ENCODE measurements at regions not wholly inside any gene's neighbourhood (a gene's known extent, or its start where the extent isn't known, plus 50 kb on each side); places are given as distances from the start of the nearest gene placed in this dataset.

- ATAC-seq (no peak), DNase-seq (ENCODE audit: low spot score) (no peak)
- Mint-ChIP-seq H3K4me3 (no peak overlapping the region), H3K9me3 (peaks cover 23% of the 10 kb centered on the region), H3K27me3 (no peaks in the 10 kb centered on the region), H3K27ac (no peak overlapping the region), H3K36me3 (no peaks in the 10 kb centered on the region), H3K4me1 (ENCODE audit: low read depth in 2 of 2) (no peaks in the 10 kb centered on the region)
Measured at GRCh38 chr1:217181176-217181746, 449.6 kb downstream of the GPATCH2 start.

DNA sequence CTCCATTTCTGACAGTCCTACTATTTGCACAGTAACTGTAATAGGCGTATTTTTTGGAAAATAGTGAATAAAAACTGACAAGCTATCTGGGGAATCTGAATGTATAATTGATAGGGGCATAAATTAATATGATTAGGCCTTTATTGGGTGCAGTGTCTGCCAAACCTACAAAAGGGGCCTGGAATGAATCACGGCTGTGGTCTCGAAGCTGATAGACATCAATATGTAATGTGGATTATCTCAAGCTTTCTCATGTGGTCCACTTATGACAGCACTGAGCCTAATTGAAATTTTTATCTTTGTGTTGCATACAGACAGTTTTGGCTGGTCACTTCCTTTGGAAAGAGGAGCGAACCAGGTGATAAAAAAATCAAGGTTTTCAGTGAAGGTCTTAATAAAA is 450.4 kb downstream of the GPATCH2 start:
- DNase-seq (ENCODE audit: low spot score) = no peak
- ATAC-seq = no peak

DNA sequence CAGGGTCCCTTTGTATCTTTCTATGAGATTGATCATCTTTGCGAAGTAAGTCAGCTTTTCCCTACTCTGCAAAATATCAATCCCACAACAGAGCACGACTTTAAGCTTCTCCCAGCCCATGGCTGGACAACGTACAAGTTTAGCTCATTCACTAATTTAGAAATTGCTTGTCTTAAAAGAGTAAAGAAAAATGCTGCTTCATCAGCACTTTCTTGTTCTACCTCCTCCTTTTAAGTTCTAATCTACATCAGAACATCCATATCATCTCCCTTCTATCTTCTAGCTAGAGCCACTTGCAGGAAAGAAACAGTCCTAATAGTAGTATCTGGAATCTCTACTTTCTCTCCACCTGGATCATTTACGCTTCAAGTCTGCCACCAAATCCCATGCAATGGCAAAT is 441.2 kb upstream of the ESRRG start:
- Mint-ChIP-seq H3K27ac (no peak overlapping the region), H3K27me3 (no peaks in the 10 kb centered on the region), H3K9me3 (peaks cover 2% of the 10 kb centered on the region), H3K4me3 (no peak overlapping the region), H3K4me1 (ENCODE audit: low read depth in 2 of 2) (no peaks in the 10 kb centered on the region), H3K36me3 (no peaks in the 10 kb centered on the region)
- ATAC-seq = no peak
- no peak for DNase-seq (ENCODE audit: low spot score)

More for the DNA sequence above, 450.4 kb downstream of the GPATCH2 start:
- H3K27ac Mint-ChIP-seq = no peak overlapping the region
- peaks cover 23% of the 10 kb centered on the region for H3K9me3 Mint-ChIP-seq
- H3K4me3 Mint-ChIP-seq = no peak overlapping the region
- no peaks in the 10 kb centered on the region for H3K36me3 Mint-ChIP-seq
- H3K27me3 Mint-ChIP-seq = no peaks in the 10 kb centered on the region
- H3K4me1 Mint-ChIP-seq (ENCODE audit: low read depth in 2 of 2) = no peaks in the 10 kb centered on the region

DNA sequence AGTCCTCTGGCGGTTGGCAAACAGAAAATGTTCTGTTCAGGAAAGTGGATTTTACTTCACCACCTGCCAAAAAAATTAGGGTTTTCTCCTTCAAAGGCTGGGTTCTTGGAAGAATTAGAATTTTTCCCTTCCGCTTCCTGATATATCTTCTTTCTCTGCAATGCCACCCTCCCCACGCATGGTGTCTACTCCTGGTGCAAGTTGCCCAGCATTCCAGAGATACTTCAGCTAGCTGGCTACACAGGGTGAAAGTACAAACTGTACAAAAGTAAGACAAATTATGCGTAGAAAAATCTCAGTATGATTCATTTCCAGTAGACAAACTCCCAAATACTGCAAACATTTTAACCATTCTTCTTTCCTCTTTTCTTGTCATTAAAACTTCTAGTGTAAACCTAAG is 430.1 kb upstream of the ESRRG start:
- Mint-ChIP-seq H3K27ac (no peak overlapping the region), H3K9me3 (peaks cover 9% of the 10 kb centered on the region), H3K4me1 (ENCODE audit: low read depth in 2 of 2) (no peaks in the 10 kb centered on the region), H3K4me3 (no peak overlapping the region), H3K27me3 (no peaks in the 10 kb centered on the region), H3K36me3 (no peaks in the 10 kb centered on the region)
- no peak for DNase-seq (ENCODE audit: low spot score)
- ATAC-seq = no peak

GRCh38 chr1:217150366-217150765 is 427.1 kb upstream of the ESRRG start:
- DNase-seq (ENCODE audit: low spot score) (no peak), ATAC-seq (no peak)
- Mint-ChIP-seq H3K4me3 (no peak overlapping the region), H3K27me3 (no peaks in the 10 kb centered on the region), H3K36me3 (no peaks in the 10 kb centered on the region), H3K27ac (no peak overlapping the region), H3K4me1 (ENCODE audit: low read depth in 2 of 2) (no peaks in the 10 kb centered on the region), H3K9me3 (peaks cover 7% of the 10 kb centered on the region)

GRCh38 chr1:217149791-217150190 is 426.6 kb upstream of the ESRRG start:
- no peak overlapping the region for H3K4me3 Mint-ChIP-seq
- no peaks in the 10 kb centered on the region for H3K36me3 Mint-ChIP-seq
- no peaks in the 10 kb centered on the region for H3K4me1 Mint-ChIP-seq (ENCODE audit: low read depth in 2 of 2)
- DNase-seq (ENCODE audit: low spot score) (no peak), ATAC-seq (no peak)
- H3K9me3 Mint-ChIP-seq = peaks cover 12% of the 10 kb centered on the region
- no peak overlapping the region for H3K27ac Mint-ChIP-seq
- H3K27me3 Mint-ChIP-seq = no peaks in the 10 kb centered on the region

- peaks cover 7% of the 10 kb centered on the region for H3K9me3 Mint-ChIP-seq
- H3K4me3 Mint-ChIP-seq = no peak overlapping the region
- peaks cover 22 to 27% of the 10 kb centered on the region in 2 donors for H3K27me3 Mint-ChIP-seq
- no peak for DNase-seq (ENCODE audit: low spot score)
- ATAC-seq = no peak
- peaks cover 0 to 5% of the 10 kb centered on the region in 2 donors for H3K4me1 Mint-ChIP-seq (ENCODE audit: low read depth in 2 of 2)
- H3K36me3 Mint-ChIP-seq = peaks cover 12% of the 10 kb centered on the region
- no peak overlapping the region for H3K27ac Mint-ChIP-seq
Measured at GRCh38 chr1:217141711-217142110, 418.5 kb upstream of the ESRRG start.

GRCh38 chr1:217140041-217140901 is 417.0 kb upstream of the ESRRG start:
- Mint-ChIP-seq H3K27ac (no peak overlapping the region), H3K27me3 (peaks cover 29 to 36% of the 10 kb centered on the region in 2 donors), H3K36me3 (peaks cover 12% of the 10 kb centered on the region), H3K4me3 (no peak overlapping the region), H3K4me1 (ENCODE audit: low read depth in 2 of 2) (peaks cover 0 to 5% of the 10 kb centered on the region in 2 donors), H3K9me3 (peaks cover 4% of the 10 kb centered on the region)
- DNase-seq (ENCODE audit: low spot score) (no peak), ATAC-seq (no peak)

- ATAC-seq = no peak
- no peak overlapping the region for H3K27ac Mint-ChIP-seq
- H3K27me3 Mint-ChIP-seq = peaks cover 33 to 40% of the 10 kb centered on the region in 2 donors
Measured at GRCh38 chr1:217139513-217139912, 416.3 kb upstream of the ESRRG start.

DNA sequence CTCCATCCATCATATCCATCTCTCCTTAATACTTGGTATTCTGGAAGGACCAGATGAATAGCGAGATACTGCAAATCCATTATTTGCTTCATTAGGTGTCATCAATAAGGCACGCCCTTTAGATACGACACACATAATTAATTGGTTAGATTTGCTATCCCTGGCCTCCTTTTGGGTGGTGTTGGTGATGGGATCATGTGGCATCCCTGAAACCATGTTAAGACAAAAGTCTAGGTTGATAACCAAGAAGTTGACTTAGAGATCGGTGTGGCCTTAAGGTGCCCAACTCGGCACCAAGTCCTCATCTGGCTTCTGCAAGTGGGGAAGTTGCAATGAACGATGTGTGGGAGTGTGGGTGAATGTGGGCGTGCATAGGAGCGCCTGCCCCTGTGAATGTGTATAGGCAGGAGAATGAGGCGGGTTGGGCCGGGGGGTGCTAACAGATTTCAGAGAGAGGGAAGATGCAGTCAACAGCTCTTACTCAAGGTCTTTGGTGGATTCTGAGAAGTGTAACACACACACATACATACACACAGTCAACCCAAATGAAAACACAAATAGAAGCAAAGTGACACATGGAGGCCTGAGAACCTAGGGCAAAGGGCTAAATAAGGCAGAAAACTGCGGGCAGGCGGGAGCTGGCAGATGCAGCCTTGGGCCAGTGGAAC is 415.7 kb upstream of the ESRRG start:
- Mint-ChIP-seq H3K4me1 (ENCODE audit: low read depth in 2 of 2) (peaks cover 0 to 5% of the 10 kb centered on the region in 2 donors), H3K9me3 (no peaks in the 10 kb centered on the region), H3K27me3 (peaks cover 33 to 44% of the 10 kb centered on the region in 2 donors), H3K4me3 (no peak overlapping the region), H3K27ac (no peak overlapping the region), H3K36me3 (peaks cover 12% of the 10 kb centered on the region)
- no peak for DNase-seq (ENCODE audit: low spot score)
- no peak for ATAC-seq

More at GRCh38 chr1:217139513-217139912, 416.3 kb upstream of the ESRRG start:
- peaks cover 12% of the 10 kb centered on the region for H3K36me3 Mint-ChIP-seq
- no peaks in the 10 kb centered on the region for H3K9me3 Mint-ChIP-seq
- peaks cover 0 to 5% of the 10 kb centered on the region in 2 donors for H3K4me1 Mint-ChIP-seq (ENCODE audit: low read depth in 2 of 2)
- DNase-seq (ENCODE audit: low spot score) = no peak
- no peak overlapping the region for H3K4me3 Mint-ChIP-seq

DNA sequence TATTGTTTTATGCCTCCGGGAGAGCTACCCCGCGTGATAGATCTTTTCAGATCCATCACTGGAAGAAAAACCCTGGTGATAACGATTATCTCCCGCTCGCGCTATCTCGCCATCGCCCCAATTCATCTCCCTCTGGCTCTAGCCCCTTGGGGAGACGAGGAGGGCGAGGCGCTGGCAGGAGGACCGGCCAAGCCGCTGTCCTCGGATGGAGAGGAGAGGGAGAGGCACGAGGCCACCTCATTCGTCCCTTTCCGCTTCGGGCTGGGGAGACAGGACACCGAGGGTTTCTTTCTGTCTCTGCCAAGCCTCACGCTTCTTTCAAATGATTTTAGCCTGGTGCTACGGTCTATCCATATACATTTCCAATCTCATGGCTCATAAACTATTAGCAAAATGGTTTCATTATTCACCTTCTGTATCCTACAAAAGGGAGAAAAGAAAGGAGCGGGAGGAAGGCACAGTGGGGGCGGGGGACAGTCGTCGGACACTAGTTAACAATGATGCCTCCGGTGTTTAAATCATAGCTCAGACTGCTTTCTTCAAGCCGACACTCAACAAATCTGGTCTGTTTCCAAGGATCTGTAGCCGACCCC is 415.0 kb upstream of the ESRRG start:
- Mint-ChIP-seq H3K9me3 (peaks cover 4% of the 10 kb centered on the region), H3K36me3 (peaks cover 18% of the 10 kb centered on the region), H3K4me1 (ENCODE audit: low read depth in 2 of 2) (peaks cover 0 to 5% of the 10 kb centered on the region in 2 donors), H3K4me3 (no peak overlapping the region), H3K27me3 (peaks cover 40 to 47% of the 10 kb centered on the region in 2 donors), H3K27ac (no peak overlapping the region)
- no peak for ATAC-seq
- DNase-seq (ENCODE audit: low spot score) = no peak

GRCh38 chr1:217137210-217137881 is 414.1 kb upstream of the ESRRG start:
- Mint-ChIP-seq H3K36me3 (peaks cover 18% of the 10 kb centered on the region), H3K27me3 (peaks cover 46 to 47% of the 10 kb centered on the region in 2 donors), H3K9me3 (peaks cover 4% of the 10 kb centered on the region), H3K4me1 (ENCODE audit: low read depth in 2 of 2) (peaks cover 0 to 5% of the 10 kb centered on the region in 2 donors), H3K4me3 (no peak overlapping the region), H3K27ac (no peak overlapping the region)
- peak in 1 of 2 donors; percentile 24 for ATAC-seq
- no peak for DNase-seq (ENCODE audit: low spot score)

DNA sequence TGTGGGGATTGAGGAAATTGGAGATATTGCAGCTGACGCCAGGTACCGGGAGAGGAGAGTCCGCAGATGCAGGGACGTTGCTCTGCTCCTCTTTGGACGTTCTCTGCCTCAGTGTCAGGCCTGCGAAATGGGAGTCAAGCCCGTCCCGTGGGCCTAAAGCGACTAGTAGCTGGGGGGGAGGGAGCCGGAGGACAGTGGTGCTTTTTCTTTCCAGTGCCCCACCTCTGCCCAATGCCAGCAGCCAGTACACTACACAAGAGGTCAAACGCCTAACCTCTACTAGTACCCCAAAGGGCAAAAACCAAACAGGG is 413.6 kb upstream of the ESRRG start:
- DNase-seq (ENCODE audit: low spot score) = no peak
- Mint-ChIP-seq H3K4me3 (no peak overlapping the region), H3K27me3 (peaks cover 47 to 51% of the 10 kb centered on the region in 2 donors), H3K9me3 (peaks cover 4% of the 10 kb centered on the region), H3K36me3 (peaks cover 18% of the 10 kb centered on the region), H3K4me1 (ENCODE audit: low read depth in 2 of 2) (peaks cover 0 to 5% of the 10 kb centered on the region in 2 donors), H3K27ac (no peak overlapping the region)
- no peak for ATAC-seq

Measured in natural killer cell treated with Interleukin-12 subunit alpha and Interleukin-12 subunit beta and Interleukin-15 and Interleukin-18, amount 100 ng/mL, for 72 hours (primary cell).